ENCODE measurements at regions not wholly inside any gene's neighbourhood (a gene's known extent, or its start where the extent isn't known, plus 50 kb on each side); places are given as distances from the start of the nearest gene placed in this dataset.

- TF ChIP-seq POLR2A (IDR thresholded peaks at IDR 0.05) (no peak), EP300 (IDR thresholded peaks at IDR 0.05) (no peak)
Observed at GRCh38 chr20:6709910-6710595, 57.4 kb upstream of the BMP2 start.

Data from ovary (tissue), 1 donor.